Right hindlimb (tissue), 1 donor: ENCODE measurements at regions not wholly inside any gene's neighbourhood (a gene's known extent, or its start where the extent isn't known, plus 50 kb on each side); places are given as distances from the start of the nearest gene placed in this dataset.
"Not testable (repeated sequence)": the region's sequence is repeated elsewhere in the genome, so short reads cannot be mapped to it uniquely, and the experiment has no call there.

Source experiments
- DNase-seq: peaks from one replicate; pipeline ENCODE4 v3.0.0-alpha.2; 2018

- DNase-seq = not testable (repeated sequence)
Observed at GRCh38 chr3:107470496-107470895, 52.3 kb upstream of the BBX start.
